H4 (cell line): ENCODE measurements at regions not wholly inside any gene's neighbourhood (a gene's known extent, or its start where the extent isn't known, plus 50 kb on each side); places are given as distances from the start of the nearest gene placed in this dataset.
"Not testable (repeated sequence)": the region's sequence is repeated elsewhere in the genome, so short reads cannot be mapped to it uniquely, and the experiment has no call there.

ENCODE experiments used
- DNase-seq: peaks from one replicate; pipeline ENCODE4 v3.0.0-alpha.2; 2015; ENCODE audit warnings: low spot score

GRCh38 chr9:7342229-7342628, 457.3 kb downstream of the DMAC1 start:
- DNase-seq: no peak

GRCh38 chr9:7341571-7341970, 458.0 kb downstream of the DMAC1 start:
- no peak for DNase-seq

GRCh38 chr9:7340451-7340850, 459.1 kb downstream of the DMAC1 start:
- no peak for DNase-seq

- no peak for DNase-seq
Measured at GRCh38 chr9:7338586-7339281, 460.8 kb downstream of the DMAC1 start.

- no peak for DNase-seq
Measured at GRCh38 chr9:7336356-7337065, 463.1 kb downstream of the DMAC1 start.

- no peak for DNase-seq
Measured at GRCh38 chr9:7333719-7334118, 465.9 kb downstream of the DMAC1 start.

- DNase-seq: no peak
Measured at GRCh38 chr9:7332780-7333179, 466.8 kb downstream of the DMAC1 start.

- DNase-seq: no peak
Measured at GRCh38 chr9:7328453-7328852, 471.1 kb downstream of the DMAC1 start.

- DNase-seq: no peak
Measured at GRCh38 chr9:7325995-7326394, 473.6 kb downstream of the DMAC1 start.

- no peak for DNase-seq
Measured at GRCh38 chr9:7324152-7324598, 475.4 kb downstream of the DMAC1 start.

- no peak for DNase-seq
Measured at GRCh38 chr9:7320841-7321240, 478.7 kb downstream of the DMAC1 start.

- DNase-seq: peak; percentile 52
Measured at GRCh38 chr9:7320139-7320538, 479.4 kb downstream of the DMAC1 start.

GRCh38 chr9:7318920-7319319, 480.7 kb downstream of the DMAC1 start:
- no peak for DNase-seq

- no peak for DNase-seq
Measured at GRCh38 chr9:7316967-7317366, 482.6 kb downstream of the DMAC1 start.

- DNase-seq: no peak
Measured at GRCh38 chr9:7316166-7316795, 483.3 kb downstream of the DMAC1 start.

GRCh38 chr9:7315746-7316145, 483.8 kb downstream of the DMAC1 start:
- no peak for DNase-seq

GRCh38 chr9:7315116-7315515, 484.5 kb downstream of the DMAC1 start:
- DNase-seq: no peak

GRCh38 chr9:7313389-7313788, 486.2 kb downstream of the DMAC1 start:
- no peak for DNase-seq

GRCh38 chr9:7309051-7309450, 490.5 kb downstream of the DMAC1 start:
- DNase-seq: not testable (repeated sequence)

GRCh38 chr9:7305677-7306076, 493.9 kb downstream of the DMAC1 start:
- no peak for DNase-seq

- no peak for DNase-seq
Measured at GRCh38 chr9:7304627-7304995, 495.0 kb downstream of the DMAC1 start.

- DNase-seq: no peak
Measured at GRCh38 chr9:7303907-7304626, 495.5 kb downstream of the DMAC1 start.
